AG04450 (cell line): ENCODE measurements at regions not wholly inside any gene's neighbourhood (a gene's known extent, or its start where the extent isn't known, plus 50 kb on each side); places are given as distances from the start of the nearest gene placed in this dataset.

Experiments
- CTCF ChIA-PET: fragments of 300-600, 350-600 bp; formaldehyde crosslinking; extraction: SDS; loops from one replicate; lab custom pipeline; 2022; ENCODE audit warnings: antibody characterized with exemption, inconsistent platforms; lab: Charles Lee
- POLR2A ChIA-PET: fragments of 350-600 bp; formaldehyde crosslinking; extraction: SDS; loops from one replicate; lab custom pipeline; 2021; ENCODE audit warnings: antibody characterized with exemption, inconsistent platforms; lab: Yijun Ruan, JAX
- DNase-seq: peaks from one replicate; pipeline ENCODE4 v3.0.0-alpha.2; 2011; ENCODE audit warnings: low read depth, low spot score
- H3K27ac ChIP-seq: one replicate; pipeline ENCODE4 v1.5.1; 2012; ENCODE audit warnings: low read depth, low read length, control low read depth
- H3K27me3 ChIP-seq: one replicate; pipeline ENCODE4 v1.6.0; 2012; ENCODE audit warnings: low read length; ENCODE audit not compliant: control insufficient read depth, insufficient read depth
- H3K4me3 ChIP-seq: 2 replicates; pipeline ENCODE4 v1.5.1; 2011; ENCODE audit warnings: mild to moderate bottlenecking, low read depth, low read length, control low read depth
- H3K9me3 ChIP-seq: 2 replicates; pipeline ENCODE4 v1.5.1; 2012; ENCODE audit warnings: low read length; ENCODE audit not compliant: control insufficient read depth, insufficient read depth
- TF ChIP-seq, protein P1 (sequence below): IDR thresholded peaks from 2 replicates; pipeline ENCODE4 v1.5.1; 2011; ENCODE audit warnings: low read depth, low read length, control low read depth, inconsistent platforms

DNA sequence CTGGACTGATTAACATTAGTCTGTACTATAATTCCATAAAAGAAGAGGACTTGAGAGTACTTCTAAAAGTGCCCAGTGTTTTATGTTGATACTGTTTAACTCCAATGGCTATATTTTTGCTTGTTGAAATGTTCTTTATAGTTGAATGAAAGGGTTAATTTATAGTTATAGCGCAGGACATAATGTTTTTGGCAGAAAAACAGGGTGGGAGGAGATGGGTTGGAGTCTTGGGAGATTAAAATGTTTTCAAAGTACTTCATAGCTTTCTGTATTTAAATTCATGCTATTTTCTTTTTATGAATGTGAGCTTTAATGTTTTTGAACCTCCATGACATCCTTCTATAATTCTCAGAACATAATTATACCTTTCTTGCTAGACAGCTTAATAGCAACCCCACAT lies 108.2 kb downstream of the CNTN3 start:
- ChIA-PET CTCF (no interaction called here), POLR2A (no interaction called here)
- H3K4me3 ChIP-seq, result no peak overlapping the region
- H3K27ac ChIP-seq, result no peak overlapping the region
- DNase-seq, result no peak
- H3K9me3 ChIP-seq, result no peaks in the 10 kb centered on the region
- TF ChIP-seq, protein P1, sequence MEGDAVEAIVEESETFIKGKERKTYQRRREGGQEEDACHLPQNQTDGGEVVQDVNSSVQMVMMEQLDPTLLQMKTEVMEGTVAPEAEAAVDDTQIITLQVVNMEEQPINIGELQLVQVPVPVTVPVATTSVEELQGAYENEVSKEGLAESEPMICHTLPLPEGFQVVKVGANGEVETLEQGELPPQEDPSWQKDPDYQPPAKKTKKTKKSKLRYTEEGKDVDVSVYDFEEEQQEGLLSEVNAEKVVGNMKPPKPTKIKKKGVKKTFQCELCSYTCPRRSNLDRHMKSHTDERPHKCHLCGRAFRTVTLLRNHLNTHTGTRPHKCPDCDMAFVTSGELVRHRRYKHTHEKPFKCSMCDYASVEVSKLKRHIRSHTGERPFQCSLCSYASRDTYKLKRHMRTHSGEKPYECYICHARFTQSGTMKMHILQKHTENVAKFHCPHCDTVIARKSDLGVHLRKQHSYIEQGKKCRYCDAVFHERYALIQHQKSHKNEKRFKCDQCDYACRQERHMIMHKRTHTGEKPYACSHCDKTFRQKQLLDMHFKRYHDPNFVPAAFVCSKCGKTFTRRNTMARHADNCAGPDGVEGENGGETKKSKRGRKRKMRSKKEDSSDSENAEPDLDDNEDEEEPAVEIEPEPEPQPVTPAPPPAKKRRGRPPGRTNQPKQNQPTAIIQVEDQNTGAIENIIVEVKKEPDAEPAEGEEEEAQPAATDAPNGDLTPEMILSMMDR, result no peak
- H3K27me3 ChIP-seq, result no peaks in the 10 kb centered on the region

DNA sequence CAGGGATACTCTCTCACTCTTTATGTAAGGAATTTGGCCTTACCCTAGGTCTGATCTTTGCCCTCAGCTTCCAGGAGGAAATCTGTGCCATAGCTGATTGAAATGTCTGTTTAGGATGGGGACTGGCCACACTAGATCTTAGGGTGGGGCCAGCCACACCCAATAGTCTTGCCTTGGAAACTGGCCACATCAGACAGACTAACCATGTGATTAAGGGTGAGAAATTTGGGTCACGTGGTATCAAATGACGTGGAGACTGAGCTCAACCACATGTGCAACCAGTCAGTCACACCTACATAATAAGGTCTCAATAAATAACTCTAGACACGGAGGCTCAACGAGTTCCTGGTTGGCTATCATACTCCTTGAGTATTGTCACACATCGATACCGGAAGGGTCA lies 113.5 kb downstream of the CNTN3 start:
- Histone ChIP-seq H3K9me3 (no peaks in the 10 kb centered on the region), H3K27me3 (no peaks in the 10 kb centered on the region), H3K4me3 (no peak overlapping the region), H3K27ac (no peak overlapping the region)
- DNase-seq, result no peak
- TF ChIP-seq, protein P1, result no peak
- ChIA-PET POLR2A (no interaction called here), CTCF (interaction anchor here (0.6 kb wide), 1 partner anchor 77 kb away, joined by 4 read pairs; no protein-coding TSS in a partner anchor)

GRCh38 chr3:74500257-74500656 lies 114.2 kb downstream of the CNTN3 start:
- no peak for DNase-seq
- TF ChIP-seq, protein P1, result no peak
- H3K27ac ChIP-seq, result no peak overlapping the region
- ChIA-PET POLR2A (no interaction called here), CTCF (interaction anchor here (0.6 to 0.8 kb wide), 2 partner anchors 14 to 76 kb away, joined by 3 to 4 read pairs; no protein-coding TSS in a partner anchor)
- H3K9me3 ChIP-seq, result no peaks in the 10 kb centered on the region
- no peaks in the 10 kb centered on the region for H3K27me3 ChIP-seq
- no peak overlapping the region for H3K4me3 ChIP-seq

DNA sequence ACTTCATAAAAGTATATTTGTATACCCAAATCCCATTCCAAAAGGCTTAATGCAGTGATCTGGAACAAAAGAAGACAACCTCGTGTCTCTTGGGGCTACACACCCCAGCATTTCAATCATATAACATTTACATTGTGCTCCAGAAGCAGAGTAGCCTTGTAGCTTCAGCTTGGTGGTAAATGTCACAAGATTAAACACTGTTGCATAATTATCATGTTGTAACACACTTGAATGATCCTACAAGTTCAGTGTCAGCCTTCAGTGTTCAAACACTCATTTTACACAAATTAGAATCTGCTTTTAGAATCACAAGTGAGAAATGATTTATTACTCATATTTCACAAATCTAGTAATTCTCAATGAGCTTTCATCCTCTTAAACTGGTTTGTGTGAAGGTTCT lies 122.6 kb downstream of the CNTN3 start:
- Histone ChIP-seq H3K4me3 (no peak overlapping the region), H3K27me3 (no peaks in the 10 kb centered on the region), H3K9me3 (no peaks in the 10 kb centered on the region), H3K27ac (no peak overlapping the region)
- CTCF ChIA-PET, result no interaction called here
- POLR2A ChIA-PET, result no interaction called here
- no peak for DNase-seq
- TF ChIP-seq, protein P1, result no peak

- CTCF ChIA-PET, result no interaction called here
- Histone ChIP-seq H3K9me3 (no peaks in the 10 kb centered on the region), H3K27ac (no peak overlapping the region), H3K4me3 (no peak overlapping the region), H3K27me3 (no peaks in the 10 kb centered on the region)
- TF ChIP-seq, protein P1, result no peak
- no peak for DNase-seq
- POLR2A ChIA-PET, result no interaction called here
Observed at GRCh38 chr3:74489050-74489792, 125.2 kb downstream of the CNTN3 start.
